ENCODE measurements at regions not wholly inside any gene's neighbourhood (a gene's known extent, or its start where the extent isn't known, plus 50 kb on each side); places are given as distances from the start of the nearest gene placed in this dataset.
A peak's percentile ranks its signal among the peaks of the same experiment; 100 is the strongest.
"Not testable (repeated sequence)": the region's sequence is repeated elsewhere in the genome, so short reads cannot be mapped to it uniquely, and the experiment has no call there.

GRCh38 chrX:50967736-50968135 lies 57.2 kb downstream of the BMP15 start:
- DNase-seq (ENCODE audit: low read depth): no peak

GRCh38 chrX:50968871-50969635 lies 58.5 kb downstream of the BMP15 start:
- DNase-seq (ENCODE audit: low read depth): not testable (repeated sequence)

- peak; percentile 8 for DNase-seq (ENCODE audit: low read depth)
Observed at GRCh38 chrX:50971395-50971794, 60.9 kb downstream of the BMP15 start.

GRCh38 chrX:50973199-50973598 lies 62.7 kb downstream of the BMP15 start:
- DNase-seq (ENCODE audit: low read depth): no peak

- DNase-seq (ENCODE audit: low read depth): no peak
Observed at GRCh38 chrX:50978920-50979682, 68.6 kb downstream of the BMP15 start.

- DNase-seq (ENCODE audit: low read depth): no peak
Observed at GRCh38 chrX:50980251-50980650, 69.7 kb downstream of the BMP15 start.

- DNase-seq (ENCODE audit: low read depth): no peak
Observed at GRCh38 chrX:50988649-50989048, 78.1 kb downstream of the BMP15 start.

- no peak for DNase-seq (ENCODE audit: low read depth)
Observed at GRCh38 chrX:50996930-50997329, 86.4 kb downstream of the BMP15 start.

- DNase-seq (ENCODE audit: low read depth): not testable (repeated sequence)
Observed at GRCh38 chrX:51000384-51000783, 89.8 kb downstream of the BMP15 start.

GRCh38 chrX:51001733-51002632 lies 91.4 kb downstream of the BMP15 start:
- not testable (repeated sequence) for DNase-seq (ENCODE audit: low read depth)

- no peak for DNase-seq (ENCODE audit: low read depth)
Observed at GRCh38 chrX:51006064-51006463, 95.5 kb downstream of the BMP15 start.

- DNase-seq (ENCODE audit: low read depth): no peak
Observed at GRCh38 chrX:51024106-51024696, 113.7 kb downstream of the BMP15 start.

GRCh38 chrX:51026862-51027261 lies 116.3 kb downstream of the BMP15 start:
- DNase-seq (ENCODE audit: low read depth): no peak

GRCh38 chrX:51035746-51036145 lies 125.2 kb downstream of the BMP15 start:
- no peak for DNase-seq (ENCODE audit: low read depth)

GRCh38 chrX:51047950-51048349 lies 137.4 kb downstream of the BMP15 start:
- DNase-seq (ENCODE audit: low read depth): no peak

GRCh38 chrX:51053741-51054140 lies 143.2 kb downstream of the BMP15 start:
- DNase-seq (ENCODE audit: low read depth): no peak

GRCh38 chrX:51098046-51098445 lies 187.5 kb downstream of the BMP15 start:
- no peak for DNase-seq (ENCODE audit: low read depth)

- DNase-seq (ENCODE audit: low read depth): not testable (repeated sequence)
Observed at GRCh38 chrX:51119058-51119926, 208.8 kb downstream of the BMP15 start.

- DNase-seq (ENCODE audit: low read depth): not testable (repeated sequence)
Observed at GRCh38 chrX:51125743-51126142, 206.9 kb upstream of the NUDT10 start.

- DNase-seq (ENCODE audit: low read depth): no peak
Observed at GRCh38 chrX:51144828-51145442, 187.7 kb upstream of the NUDT10 start.

Data from HS-5 (cell line).